ENCODE measurements at regions not wholly inside any gene's neighbourhood (a gene's known extent, or its start where the extent isn't known, plus 50 kb on each side); places are given as distances from the start of the nearest gene placed in this dataset.

DNA sequence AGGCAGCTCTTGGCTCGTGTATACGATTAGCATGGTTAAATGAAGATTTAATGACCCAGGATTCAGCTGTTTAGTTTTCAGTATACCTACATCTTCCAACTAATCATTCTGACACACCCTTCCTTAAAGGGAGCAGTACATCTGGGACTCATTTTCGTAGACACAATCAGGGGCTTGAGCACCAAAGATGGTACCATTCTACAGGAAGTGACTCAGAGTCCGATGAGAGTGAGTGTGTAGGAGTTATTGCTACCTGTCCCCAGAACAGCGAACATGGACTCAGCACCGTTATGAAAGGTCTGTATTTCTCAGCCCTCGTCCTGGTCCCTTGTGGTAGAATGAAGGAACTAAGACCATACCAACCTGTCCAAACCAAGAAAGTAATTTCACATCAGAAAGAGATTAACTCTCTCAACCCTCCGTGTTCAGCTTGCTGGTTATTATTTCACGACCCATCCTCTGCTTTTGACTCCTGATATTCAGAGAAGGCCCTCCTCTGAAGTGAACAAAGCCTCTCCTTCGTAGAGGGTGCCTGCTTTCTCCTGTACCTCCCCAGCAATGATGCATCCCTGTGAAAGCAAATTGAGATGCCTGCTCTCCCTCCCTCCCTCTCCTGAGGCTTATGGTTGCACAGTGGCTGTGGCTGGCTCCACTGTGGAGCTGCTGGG lies 214.8 kb downstream of the MTX2 start:
- H3K36me3 ChIP-seq = no peaks in the 10 kb centered on the region
- H3K4me1 ChIP-seq = no peaks in the 10 kb centered on the region
- H3K9me3 ChIP-seq = no peaks in the 10 kb centered on the region
- DNase-seq (ENCODE audit: low spot score in 2 of 2) = no peak
- no peak overlapping the region for H3K27ac ChIP-seq
- WGBS, 2 donors = 89 to 94% methylated on average over 10 of the region's 10 CpGs
- no peak overlapping the region for H3K4me3 ChIP-seq
- TF ChIP-seq EP300 (IDR thresholded peaks at IDR 0.05) (no peak), POLR2A (IDR thresholded peaks at IDR 0.05) (no peak)
- TF ChIP-seq, protein P1, sequence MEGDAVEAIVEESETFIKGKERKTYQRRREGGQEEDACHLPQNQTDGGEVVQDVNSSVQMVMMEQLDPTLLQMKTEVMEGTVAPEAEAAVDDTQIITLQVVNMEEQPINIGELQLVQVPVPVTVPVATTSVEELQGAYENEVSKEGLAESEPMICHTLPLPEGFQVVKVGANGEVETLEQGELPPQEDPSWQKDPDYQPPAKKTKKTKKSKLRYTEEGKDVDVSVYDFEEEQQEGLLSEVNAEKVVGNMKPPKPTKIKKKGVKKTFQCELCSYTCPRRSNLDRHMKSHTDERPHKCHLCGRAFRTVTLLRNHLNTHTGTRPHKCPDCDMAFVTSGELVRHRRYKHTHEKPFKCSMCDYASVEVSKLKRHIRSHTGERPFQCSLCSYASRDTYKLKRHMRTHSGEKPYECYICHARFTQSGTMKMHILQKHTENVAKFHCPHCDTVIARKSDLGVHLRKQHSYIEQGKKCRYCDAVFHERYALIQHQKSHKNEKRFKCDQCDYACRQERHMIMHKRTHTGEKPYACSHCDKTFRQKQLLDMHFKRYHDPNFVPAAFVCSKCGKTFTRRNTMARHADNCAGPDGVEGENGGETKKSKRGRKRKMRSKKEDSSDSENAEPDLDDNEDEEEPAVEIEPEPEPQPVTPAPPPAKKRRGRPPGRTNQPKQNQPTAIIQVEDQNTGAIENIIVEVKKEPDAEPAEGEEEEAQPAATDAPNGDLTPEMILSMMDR (IDR thresholded peaks at IDR 0.05) = no peak
- H3K27me3 ChIP-seq = no peaks in the 10 kb centered on the region

DNA sequence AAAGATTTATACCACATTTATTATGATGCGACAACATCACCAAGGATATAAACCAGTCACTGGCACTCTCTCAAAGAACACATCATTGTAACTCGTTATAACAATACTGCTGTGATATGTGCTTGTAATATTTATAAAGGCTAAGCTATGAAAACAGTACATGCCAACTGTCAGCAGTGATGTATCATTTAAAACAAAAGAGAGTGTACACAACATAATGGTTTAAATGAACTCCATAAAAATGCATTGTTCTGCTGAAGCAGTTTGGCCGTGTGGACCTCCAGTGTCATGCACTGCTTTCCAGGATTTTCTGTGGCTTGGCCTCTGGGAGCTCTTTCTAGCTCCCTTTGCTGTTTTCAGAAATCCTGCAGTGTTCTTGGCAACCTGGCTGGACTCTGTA lies 215.6 kb downstream of the MTX2 start:
- no peaks in the 10 kb centered on the region for H3K36me3 ChIP-seq
- H3K27ac ChIP-seq = no peak overlapping the region
- no peaks in the 10 kb centered on the region for H3K27me3 ChIP-seq
- no peaks in the 10 kb centered on the region for H3K4me1 ChIP-seq
- H3K4me3 ChIP-seq = no peak overlapping the region
- no peaks in the 10 kb centered on the region for H3K9me3 ChIP-seq
- DNase-seq (ENCODE audit: low spot score in 2 of 2) = no peak
- WGBS, 2 donors = 43 to 48% methylated on average over 3 of the region's 3 CpGs
- TF ChIP-seq, protein P1 (IDR thresholded peaks at IDR 0.05) = no peak
- TF ChIP-seq POLR2A (IDR thresholded peaks at IDR 0.05) (no peak), EP300 (IDR thresholded peaks at IDR 0.05) (no peak)

DNA sequence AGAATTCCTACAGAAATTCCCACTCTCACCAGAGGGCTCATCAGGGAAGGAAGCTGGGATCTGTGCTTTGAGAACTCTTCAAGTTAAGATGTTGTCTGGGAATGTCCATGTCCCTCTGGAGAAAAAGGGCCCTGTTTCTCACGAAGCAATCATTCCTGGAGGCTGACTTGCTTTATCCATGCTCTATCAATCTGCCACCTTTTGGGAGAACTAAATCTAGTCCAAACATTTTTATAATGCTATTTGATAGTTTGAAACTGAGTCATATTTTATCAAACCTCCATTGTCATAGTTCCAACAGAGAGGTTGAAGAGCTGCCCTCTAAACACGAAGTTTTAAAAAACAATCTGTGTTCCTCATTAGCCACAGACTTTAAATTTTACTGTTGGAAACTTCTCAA lies 219.2 kb downstream of the MTX2 start:
- Histone ChIP-seq H3K9me3 (no peaks in the 10 kb centered on the region), H3K4me1 (peaks cover 0 to 28% (median 8%) of the 10 kb centered on the region in 4 donors), H3K27ac (no peak overlapping the region), H3K4me3 (no peak overlapping the region), H3K36me3 (no peaks in the 10 kb centered on the region), H3K27me3 (no peaks in the 10 kb centered on the region)
- DNase-seq (ENCODE audit: low spot score in 2 of 2) = no peak
- TF ChIP-seq EP300 (IDR thresholded peaks at IDR 0.05) = no peak
- TF ChIP-seq, protein P1 (IDR thresholded peaks at IDR 0.05) = no peak
- TF ChIP-seq POLR2A (IDR thresholded peaks at IDR 0.05) = no peak
- WGBS, 2 donors = 58% methylated on average over 2 of the region's 2 CpGs

DNA sequence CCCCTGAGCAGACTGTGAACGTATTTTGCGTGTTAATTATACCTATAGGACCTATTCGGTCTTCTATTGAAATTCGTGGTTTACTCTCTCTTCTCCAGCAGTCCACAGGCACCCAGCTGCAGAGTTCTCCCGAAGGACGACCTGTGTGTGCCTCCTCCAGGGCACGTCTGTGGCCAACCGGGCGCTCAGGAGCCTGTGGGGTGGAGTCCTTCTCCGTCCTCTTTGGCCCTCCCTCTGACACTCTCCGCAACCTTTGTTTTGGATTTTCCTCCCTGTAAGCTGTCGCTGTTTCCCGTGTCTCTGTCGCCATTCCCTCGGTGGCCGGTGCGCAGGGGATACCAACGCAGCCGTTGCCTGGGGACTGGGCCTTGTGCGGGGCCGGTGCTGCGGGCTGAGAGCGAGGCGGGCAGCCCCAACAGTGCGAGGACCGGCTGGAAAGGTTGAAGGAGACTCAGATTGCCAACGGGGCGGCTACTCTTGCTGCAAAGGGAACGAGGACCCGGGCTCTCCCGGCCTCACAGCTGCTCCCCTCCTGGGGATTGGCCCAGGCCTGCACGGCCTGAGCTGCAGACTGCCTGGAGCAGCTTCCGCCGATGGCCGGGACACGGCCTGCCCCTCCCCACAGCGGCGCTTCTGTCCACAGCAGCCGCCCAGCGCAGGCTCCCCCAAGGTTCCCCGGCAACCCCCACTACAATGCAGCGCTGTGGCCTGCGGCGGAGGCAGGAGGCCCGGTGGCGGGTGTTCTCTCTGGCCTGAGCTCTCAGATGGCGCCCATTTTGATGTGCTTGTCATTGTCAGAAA lies 221.0 kb downstream of the MTX2 start:
- H3K4me3 ChIP-seq = peak overlapping the region in 1 of 4 donors; percentile 9

DNA sequence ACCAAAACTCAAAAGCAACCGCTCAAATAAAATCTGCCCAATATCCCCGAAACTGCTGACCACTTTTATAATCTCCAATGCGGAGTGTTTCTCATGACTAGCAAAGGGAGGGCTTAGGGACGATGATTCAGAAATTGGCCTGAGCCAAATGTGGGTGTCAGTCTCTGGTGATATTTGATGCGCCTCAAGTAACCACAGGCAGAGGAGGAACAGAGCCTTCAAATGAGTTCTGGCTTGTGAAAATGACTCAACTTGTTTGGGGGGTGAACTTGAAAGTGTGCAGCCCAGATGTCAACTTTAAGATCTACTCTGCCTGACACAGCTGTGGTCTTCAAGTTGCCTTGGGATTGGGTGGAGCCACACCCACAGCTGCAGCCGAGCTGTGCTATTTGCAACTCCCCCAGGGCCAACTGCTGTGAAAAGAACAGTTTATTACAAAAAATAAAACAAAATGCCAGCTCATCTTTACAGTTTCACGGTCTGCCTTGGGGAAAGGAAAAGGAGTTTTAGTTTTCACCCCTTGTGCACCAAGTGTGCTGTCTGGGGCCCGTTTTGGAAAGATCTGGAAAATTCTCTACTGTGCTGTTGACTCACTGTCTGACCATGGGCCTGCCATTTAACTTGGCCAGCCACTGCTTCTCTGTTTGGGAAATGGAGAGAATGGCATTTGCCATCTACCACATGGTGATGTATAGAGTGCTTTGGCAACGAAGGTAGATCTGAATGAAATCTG lies 222.1 kb downstream of the MTX2 start:
- H3K36me3 ChIP-seq = no peaks in the 10 kb centered on the region
- TF ChIP-seq POLR2A (IDR thresholded peaks at IDR 0.05) (no peak), EP300 (IDR thresholded peaks at IDR 0.05) (peak in 1 of 2 donors; percentile 64)
- TF ChIP-seq, protein P1 (IDR thresholded peaks at IDR 0.05) = no peak
- H3K4me3 ChIP-seq = no peak overlapping the region
- peak overlapping the region; percentile 45 to 87 (median 68) for H3K27ac ChIP-seq
- H3K9me3 ChIP-seq = no peaks in the 10 kb centered on the region
- DNase-seq (ENCODE audit: low spot score in 2 of 2) = peak; percentile 68
- peaks cover 0 to 57% (median 31%) of the 10 kb centered on the region in 4 donors for H3K4me1 ChIP-seq
- H3K27me3 ChIP-seq = no peaks in the 10 kb centered on the region
- WGBS, 2 donors = 39 to 40% methylated on average over 9 of the region's 9 CpGs

More for the DNA sequence above, 221.0 kb downstream of the MTX2 start:
- 54 to 59% methylated on average over 36 to 40 of the region's 47 CpGs for WGBS, 2 donors
- Histone ChIP-seq H3K36me3 (no peaks in the 10 kb centered on the region), H3K4me1 (peaks cover 0 to 47% (median 22%) of the 10 kb centered on the region in 4 donors), H3K27me3 (no peaks in the 10 kb centered on the region), H3K27ac (peak overlapping the region; percentile 45 to 87 (median 68)), H3K9me3 (no peaks in the 10 kb centered on the region)
- TF ChIP-seq EP300 (IDR thresholded peaks at IDR 0.05) (no peak), POLR2A (IDR thresholded peaks at IDR 0.05) (no peak)
- DNase-seq (ENCODE audit: low spot score in 2 of 2) = peak in 1 of 2 donors; percentile 15
